ENCODE measurements at regions not wholly inside any gene's neighbourhood (a gene's known extent, or its start where the extent isn't known, plus 50 kb on each side); places are given as distances from the start of the nearest gene placed in this dataset.
"Not testable (repeated sequence)": the region's sequence is repeated elsewhere in the genome, so short reads cannot be mapped to it uniquely, and the experiment has no call there.

GRCh38 chr22:11017108-11017507, 4510.9 kb upstream of the OR11H1 start:
- DNase-seq, result not testable (repeated sequence)

DNA sequence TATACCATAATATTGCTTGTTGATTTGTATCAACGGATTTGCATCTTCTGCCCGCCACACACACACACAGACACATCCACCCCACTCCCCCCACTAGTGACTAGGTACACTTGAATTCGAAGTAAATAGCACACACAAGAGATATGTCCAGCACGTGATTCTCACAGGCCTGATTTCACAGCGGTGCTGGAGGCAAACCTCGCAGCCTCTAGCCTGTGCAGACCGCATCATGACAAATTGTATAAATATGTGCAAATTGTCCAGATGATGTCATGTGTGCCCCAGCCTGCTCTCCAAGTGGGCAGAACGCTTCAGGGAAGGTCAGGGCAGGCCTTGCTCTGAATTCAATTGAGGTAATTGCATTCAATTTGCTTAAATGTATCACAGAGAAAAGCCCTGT, 4507.5 kb upstream of the OR11H1 start:
- not testable (repeated sequence) for DNase-seq

DNA sequence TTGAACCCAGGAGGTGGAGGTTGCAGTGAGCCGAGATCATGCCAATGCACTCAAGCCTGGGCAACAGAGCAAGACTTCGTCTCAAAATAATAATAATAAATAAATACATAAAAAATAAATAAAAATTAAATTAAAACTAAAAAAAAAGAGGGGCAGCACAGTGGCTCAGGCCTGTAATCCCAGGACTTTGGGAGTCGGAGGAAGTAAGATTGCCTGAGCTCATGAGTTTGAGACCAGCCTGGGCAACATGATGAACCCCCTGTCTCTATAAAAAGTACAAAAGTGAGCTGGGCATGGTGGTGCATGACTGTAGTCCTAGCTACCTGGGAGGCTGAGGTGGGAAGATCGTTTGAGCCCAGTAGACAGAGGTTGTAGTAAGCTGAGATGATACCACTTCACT, 4501.5 kb upstream of the OR11H1 start:
- not testable (repeated sequence) for DNase-seq

- DNase-seq, result not testable (repeated sequence)
Measured at GRCh38 chr22:11027064-11027463, 4500.9 kb upstream of the OR11H1 start.

- DNase-seq, result not testable (repeated sequence)
Measured at GRCh38 chr22:11027532-11027931, 4500.5 kb upstream of the OR11H1 start.

DNA sequence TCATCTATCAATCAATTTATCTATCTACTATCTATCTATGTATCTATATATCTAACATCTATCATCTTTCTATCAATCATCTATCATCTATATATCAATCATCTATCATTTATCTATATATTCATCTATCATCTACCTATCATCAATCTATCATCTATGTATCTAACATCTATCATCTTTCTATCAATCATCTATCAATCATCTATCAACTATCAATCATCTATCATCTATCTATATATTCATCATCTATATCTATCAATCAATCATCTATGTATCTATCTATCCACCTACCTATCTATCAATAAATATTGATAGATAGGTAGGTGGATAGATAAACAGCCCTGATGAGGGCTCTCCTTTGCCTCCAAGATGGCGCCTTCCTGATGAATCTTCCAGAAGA, 4499.8 kb upstream of the OR11H1 start:
- DNase-seq, result not testable (repeated sequence)

- DNase-seq, result not testable (repeated sequence)
Measured at GRCh38 chr22:11029534-11029933, 4498.5 kb upstream of the OR11H1 start.

DNA sequence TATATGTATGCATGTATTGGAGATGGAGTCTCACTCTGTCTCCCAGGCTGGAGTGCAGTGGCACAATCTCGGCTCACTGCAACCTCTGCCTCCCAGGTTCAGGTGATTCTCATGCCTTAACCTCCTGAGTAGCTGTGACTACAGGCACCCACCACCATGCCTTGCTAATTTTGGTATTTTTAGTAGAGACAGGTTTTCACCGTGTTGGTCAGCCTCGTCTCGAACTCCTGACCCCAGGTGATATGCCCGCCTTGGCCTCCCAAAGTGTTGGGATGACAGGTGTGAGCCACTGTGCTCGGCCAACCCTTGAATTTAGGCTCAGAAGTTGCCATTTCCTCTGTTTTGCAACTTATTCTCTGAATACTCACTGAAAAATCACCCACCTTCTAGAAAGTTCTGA, 4498.0 kb upstream of the OR11H1 start:
- DNase-seq, result not testable (repeated sequence)

DNA sequence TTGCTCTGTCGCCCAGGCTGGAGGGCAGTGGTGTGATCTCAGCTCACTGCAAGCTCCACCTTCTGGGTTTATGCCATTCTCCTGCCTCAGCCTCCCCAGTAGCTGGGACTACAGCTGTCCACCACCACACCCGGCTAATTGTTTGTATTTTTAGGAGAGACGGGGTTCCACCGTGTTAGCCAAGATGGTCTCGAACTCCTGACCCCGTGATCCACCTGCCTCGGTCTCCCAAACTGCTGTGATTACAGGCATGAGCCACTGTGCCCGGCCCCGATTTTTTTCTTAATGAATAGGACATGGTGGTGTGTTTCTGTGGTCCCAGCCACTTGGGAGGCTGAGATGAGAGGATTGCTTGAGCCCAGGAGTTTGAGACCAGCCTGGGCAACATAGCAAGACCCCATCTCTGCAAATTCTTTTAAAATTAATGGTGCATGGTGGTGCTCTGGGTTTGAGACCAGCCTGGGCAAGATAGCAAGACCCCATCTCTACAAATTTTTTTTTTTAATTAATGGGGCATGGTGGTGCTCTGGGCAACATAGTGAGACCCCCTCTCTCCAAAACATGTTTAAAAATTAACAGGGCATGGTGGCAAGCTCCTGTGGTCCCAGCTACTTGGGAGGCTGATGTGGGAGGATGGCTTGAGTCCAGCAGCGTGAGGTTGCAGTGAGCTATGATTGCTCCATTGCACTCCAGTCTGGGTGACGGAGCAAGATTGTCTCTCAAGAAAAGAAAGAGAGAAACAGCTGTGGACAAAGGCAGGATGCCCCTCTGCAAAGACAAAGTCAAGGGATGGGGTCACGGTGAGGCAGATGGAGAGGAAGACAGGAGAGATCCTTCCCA, 4497.2 kb upstream of the OR11H1 start:
- not testable (repeated sequence) for DNase-seq

- not testable (repeated sequence) for DNase-seq
Measured at GRCh38 chr22:11032115-11032514, 4495.9 kb upstream of the OR11H1 start.

DNA sequence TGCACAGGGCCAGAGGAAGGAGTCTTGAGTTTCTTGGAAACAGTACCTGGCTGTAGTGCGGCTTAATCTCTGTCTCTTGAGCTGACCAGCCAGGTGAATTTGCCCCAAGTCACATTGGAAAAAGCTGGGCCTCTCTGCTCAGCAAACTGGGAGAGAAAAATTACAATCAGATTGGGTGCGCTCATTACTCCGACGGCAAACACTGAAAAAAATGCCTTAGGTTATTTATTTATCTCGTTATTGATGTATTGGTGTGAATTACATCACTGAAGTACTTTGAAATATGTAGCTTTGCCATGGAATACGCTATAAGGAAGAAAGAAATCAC, 4493.4 kb upstream of the OR11H1 start:
- not testable (repeated sequence) for DNase-seq

DNA sequence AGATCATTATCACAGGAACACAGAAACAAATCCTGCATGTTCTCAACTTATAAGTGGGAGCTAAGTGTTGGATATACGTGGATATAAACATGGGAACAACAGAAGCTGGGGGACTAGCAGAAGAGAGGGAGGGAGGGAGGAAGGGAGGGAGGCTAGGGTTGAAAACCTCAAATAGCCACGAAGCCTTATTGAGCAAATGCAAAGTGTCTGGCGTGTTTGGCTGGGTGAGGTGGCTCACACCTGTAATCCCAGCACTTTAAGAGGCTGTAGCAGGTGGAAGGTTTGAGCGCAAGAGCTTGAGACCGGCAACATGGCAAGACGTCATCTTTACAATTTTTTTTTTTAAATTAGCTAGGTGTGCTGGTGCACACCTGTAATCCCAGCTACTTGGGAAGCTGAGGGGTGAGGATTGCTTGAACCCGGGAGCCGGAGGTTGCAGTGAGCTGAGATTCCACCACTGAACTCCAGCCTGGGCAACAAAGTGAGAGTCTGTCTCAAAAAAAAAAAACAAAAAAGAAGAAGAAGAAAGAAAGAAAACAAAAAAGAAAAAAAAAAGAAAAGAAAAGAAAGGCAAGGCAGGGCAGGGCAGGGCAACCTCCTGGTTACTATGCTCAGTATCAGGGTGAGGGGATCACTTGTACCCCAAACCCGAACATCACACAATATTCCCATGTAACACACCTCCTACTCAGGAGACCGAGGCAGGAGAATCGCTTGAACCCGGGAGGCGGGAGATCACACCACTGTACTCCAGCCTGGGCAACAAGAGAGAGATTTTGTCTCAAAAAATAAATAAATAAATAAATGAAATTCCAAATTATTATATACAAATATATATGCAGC, 4492.7 kb upstream of the OR11H1 start:
- not testable (repeated sequence) for DNase-seq

DNA sequence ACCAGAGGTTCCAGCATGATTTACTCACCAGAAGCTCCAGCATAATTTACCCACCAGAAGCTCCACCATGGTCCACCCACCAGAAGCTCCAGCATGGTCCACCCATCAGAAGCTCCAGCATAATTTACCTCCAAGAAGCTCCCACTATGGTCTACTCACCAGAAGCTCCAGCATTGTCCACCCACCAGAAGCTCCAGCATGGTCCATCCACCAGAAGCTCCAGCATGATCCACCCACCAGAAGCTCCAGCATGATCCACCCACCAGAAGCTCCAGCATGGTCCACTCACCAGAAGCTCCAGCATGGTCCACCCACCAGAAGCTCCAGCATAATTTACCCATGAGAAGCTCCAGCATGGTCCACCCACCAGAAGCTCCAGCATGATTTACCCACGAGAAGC, 4490.7 kb upstream of the OR11H1 start:
- DNase-seq, result not testable (repeated sequence)

- DNase-seq, result not testable (repeated sequence)
Measured at GRCh38 chr22:11037814-11038213, 4490.2 kb upstream of the OR11H1 start.

DNA sequence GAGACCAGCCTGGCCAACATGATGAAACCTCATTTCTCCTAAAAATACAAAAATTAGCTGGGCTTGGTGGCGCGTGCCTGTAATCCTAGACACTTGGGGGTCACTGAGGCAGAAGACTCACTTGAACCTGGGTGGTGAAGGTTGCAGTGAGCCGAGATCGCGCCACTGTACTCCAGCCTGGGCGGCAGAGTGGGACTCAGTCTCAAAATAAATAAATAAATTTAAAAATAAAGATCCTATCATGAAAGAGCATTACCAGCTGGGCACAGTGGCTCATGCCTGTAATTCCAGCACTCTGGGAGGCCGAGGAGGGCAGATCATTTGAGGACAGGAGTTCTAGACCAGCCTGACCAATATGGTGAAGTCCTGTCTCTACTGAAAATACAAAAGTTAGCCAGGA, 4489.2 kb upstream of the OR11H1 start:
- DNase-seq, result not testable (repeated sequence)

DNA sequence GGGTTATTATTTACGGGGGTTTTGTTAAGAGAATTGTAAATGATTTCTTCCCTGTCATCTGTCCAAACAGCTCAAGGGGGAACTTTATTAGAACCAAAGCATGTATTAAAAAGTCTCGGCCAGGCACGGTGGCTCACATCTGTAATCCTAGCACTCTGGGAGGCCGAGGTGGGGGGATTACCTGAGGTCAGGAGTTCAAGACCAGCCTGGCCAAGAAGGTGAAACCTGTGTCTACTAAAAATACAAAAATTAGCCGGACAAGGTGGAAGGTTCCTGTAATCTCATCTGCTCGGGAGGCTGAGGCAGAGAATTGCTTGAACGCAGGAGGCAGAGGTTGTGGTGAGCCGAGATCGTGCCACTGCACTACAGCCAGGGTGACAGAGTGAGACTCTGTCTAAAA, 4486.6 kb upstream of the OR11H1 start:
- DNase-seq, result not testable (repeated sequence)

DNA sequence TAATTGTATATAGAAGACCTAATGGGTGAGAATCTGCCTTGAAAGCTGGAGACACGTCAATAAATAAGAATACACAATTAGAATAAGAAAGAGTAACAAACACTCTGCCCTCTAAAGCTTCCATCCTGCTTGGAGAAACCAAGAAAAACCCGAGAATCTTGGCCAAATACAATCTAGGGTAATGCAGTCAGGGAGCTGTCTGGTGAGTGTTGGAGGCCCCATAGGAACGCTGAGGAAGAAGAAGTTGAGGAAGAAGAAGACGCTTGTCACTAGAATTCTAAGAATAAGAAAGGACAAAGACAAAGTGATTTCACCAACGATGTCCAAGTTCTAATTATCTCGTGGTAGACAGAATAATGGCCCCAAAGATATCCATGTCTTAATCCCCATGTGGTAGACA, 4485.9 kb upstream of the OR11H1 start:
- no peak for DNase-seq

GRCh38 chr22:11043289-11043688, 4484.7 kb upstream of the OR11H1 start:
- not testable (repeated sequence) for DNase-seq

DNA sequence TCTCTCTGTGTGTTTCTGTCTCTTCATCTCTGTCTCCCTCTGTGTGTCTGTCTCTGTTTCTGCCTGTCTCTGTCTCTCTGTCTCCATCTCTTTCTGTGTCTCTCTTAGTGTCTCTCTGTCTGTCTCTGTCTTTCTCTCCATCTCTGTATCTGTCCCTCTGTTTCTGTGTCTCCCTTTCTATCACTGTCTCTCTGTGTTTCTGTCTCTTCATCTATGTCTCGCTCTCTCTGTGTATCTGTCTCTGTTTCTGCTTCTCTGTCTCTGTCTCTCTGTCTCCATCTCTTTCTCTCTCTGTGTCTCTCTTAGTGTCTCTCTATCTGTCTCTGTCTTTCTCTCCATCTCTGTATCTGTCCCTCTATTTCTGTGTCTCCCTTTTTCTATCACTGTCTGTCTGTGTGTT, 4479.1 kb upstream of the OR11H1 start:
- not testable (repeated sequence) for DNase-seq

GRCh38 chr22:11050226-11050625, 4477.8 kb upstream of the OR11H1 start:
- DNase-seq, result not testable (repeated sequence)

- DNase-seq, result not testable (repeated sequence)
Measured at GRCh38 chr22:11051401-11052112, 4476.4 kb upstream of the OR11H1 start.

DNA sequence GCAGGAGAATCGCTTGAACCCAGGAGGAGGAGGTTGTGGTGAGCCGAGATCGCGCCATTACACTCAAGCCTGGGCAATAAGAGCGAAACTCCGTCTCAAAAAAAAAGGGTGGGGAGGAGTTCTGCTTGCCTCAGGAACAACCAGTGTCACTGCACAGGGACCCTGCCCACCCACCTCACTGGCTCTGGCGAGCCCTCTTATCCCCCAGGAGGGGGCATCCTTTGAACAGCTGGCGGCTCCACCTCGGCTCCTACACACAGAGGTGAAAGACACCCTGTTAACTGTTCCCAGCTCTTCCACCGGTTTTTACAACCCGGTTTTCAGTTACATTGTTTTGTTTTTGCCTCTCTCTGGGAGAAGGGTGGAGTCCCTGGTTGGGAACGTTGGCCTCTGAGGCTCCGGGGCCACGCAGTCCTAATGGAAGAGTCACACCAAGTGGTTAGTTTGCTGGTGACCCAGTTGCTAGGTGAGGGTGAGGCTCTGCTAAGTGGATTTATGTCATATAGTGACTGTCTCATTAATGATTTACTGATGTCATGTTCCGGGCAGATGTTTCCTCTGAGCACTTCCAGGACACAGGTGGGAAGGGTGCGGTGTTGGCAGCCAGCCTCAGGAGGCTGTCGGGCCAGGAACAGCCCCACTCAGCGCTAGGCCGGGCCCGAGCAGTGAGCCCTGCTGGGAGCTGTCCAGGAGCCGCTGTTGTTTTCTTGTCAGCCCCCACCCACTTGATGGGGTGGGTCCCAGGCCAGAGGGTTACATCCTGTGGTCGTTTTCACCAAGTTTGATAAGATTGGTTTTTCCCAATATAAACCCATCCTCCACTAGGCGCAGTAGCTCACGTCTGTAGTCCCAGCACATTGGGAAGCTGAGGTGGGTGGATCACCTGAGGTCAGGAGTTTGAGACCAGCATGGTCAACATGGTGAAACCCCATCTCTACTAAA, 4474.3 kb upstream of the OR11H1 start:
- DNase-seq, result not testable (repeated sequence)
